ENCODE measurements at regions not wholly inside any gene's neighbourhood (a gene's known extent, or its start where the extent isn't known, plus 50 kb on each side); places are given as distances from the start of the nearest gene placed in this dataset.

DNA sequence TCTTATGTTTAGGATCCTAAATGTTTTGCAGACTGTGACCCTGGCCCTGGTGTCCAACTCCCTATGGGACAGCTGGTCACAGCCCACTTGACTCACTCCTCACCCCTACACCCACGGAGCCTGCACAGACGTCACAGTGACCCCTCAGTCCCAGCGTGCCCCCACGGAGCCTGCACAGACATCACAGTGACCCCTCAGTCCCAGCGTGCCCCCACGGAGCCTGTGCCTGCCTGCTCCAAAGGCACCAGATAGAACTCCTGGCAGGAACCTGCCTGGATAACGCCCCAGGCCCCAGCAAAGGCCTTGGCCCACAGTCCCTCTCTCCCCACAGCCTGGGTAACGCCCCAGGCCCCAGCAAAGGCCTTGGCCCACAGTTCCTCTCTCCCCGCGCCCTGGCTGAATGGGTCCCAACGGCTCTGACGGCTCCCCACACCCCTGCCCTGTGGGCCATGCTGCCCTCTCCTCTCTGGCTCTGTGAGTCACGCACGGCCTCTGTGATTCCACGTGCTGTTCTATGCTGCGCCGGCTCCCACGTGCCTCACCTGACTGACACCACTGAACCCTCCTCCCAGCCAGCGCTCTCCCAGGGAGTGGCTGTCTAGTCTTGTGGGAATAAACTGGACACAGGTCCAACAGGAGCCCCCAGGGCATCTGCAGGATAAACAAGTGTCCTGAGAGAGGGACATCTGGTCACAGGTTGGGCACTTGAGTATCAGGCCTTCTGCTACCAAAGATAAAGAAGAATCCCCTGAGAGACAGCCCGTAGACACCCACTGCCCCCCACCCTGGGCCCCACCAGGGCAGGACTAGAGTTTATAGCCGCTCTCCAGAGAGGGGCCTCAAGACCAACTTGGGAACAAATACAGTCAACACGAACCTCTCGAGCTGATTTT, 250.3 kb downstream of the BRD1 start:
- no peak overlapping the region for H3K4me2 ChIP-seq (ENCODE audit: low read depth, low read length, poor library complexity, severe bottlenecking)
- peaks cover 56% of the 10 kb centered on the region for H3K79me2 ChIP-seq (ENCODE audit: low read length)
- peaks cover 6% of the 10 kb centered on the region; the same call in 1 of the 2 replicates for H4K20me1 ChIP-seq (ENCODE audit: insufficient read depth, low read depth, low read length)
- H3K27me3 ChIP-seq (ENCODE audit: low read length) = no peaks in the 10 kb centered on the region
- H3K4me3 ChIP-seq (ENCODE audit: low read length) = no peak overlapping the region
- H3K9ac ChIP-seq (ENCODE audit: low read length) = no peak overlapping the region
- no peaks in the 10 kb centered on the region for H3K4me1 ChIP-seq (ENCODE audit: low read length)
- H3K27ac ChIP-seq (ENCODE audit: low read length) = no peak overlapping the region
- no peak overlapping the region for H2AFZ ChIP-seq (ENCODE audit: low read length)
- H3K36me3 ChIP-seq (ENCODE audit: insufficient read depth, low read length) = peaks cover 19% of the 10 kb centered on the region
- no peaks in the 10 kb centered on the region for H3K9me2 ChIP-seq (replicated peaks; ENCODE audit: insufficient read depth, low read length)
- H3K9me3 ChIP-seq (ENCODE audit: low read length) = peaks cover 21% of the 10 kb centered on the region
- no peak for DNase-seq

DNA sequence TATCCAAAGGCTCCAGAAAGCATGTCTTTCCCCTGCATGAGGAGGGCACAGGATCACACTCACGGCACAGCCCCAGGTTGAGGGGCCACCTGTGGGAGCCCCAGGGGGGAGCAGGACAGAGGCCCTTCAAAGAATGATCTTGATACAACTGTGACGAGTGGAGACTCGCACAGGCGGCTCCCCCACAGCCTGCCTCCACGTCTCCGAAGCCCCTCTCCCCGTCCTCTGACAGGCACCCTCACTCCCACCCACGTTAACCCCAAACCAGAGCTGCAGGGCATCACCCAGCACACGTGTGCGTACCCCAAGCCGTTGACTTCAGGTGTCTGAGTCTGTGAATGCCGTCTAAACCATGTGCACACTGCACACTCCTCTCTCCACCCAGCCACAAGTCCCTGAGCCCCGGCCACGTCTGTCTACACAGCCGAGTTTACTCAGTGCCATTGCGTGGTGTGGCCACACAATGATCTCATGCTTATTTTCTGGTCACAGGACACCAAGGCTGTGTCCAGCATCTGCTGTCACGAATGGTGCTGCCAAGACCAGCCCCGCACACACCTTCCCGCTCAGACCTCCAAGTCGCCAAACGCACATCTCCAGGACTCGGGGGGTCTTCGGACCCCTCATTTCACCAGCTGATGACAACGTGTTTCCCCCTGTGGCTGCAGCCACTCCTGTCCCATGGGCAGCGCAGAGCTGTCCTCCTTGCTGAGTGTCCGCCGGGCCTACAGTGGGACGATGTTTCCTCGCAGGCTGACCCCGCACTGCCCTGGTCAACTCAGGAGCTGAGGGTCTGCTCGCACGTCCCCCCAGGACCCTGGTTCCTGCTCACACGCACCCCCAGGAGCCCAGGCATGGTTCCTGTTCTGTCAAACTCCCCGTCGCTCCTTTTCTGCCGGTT, 251.2 kb downstream of the BRD1 start:
- no peaks in the 10 kb centered on the region for H3K9me2 ChIP-seq (replicated peaks; ENCODE audit: insufficient read depth, low read length)
- H3K36me3 ChIP-seq (ENCODE audit: insufficient read depth, low read length) = peaks cover 12% of the 10 kb centered on the region
- no peaks in the 10 kb centered on the region for H3K4me1 ChIP-seq (ENCODE audit: low read length)
- DNase-seq = no peak
- no peak overlapping the region for H3K9ac ChIP-seq (ENCODE audit: low read length)
- peaks cover 15% of the 10 kb centered on the region for H3K9me3 ChIP-seq (ENCODE audit: low read length)
- no peaks in the 10 kb centered on the region for H3K27me3 ChIP-seq (ENCODE audit: low read length)
- H3K4me3 ChIP-seq (ENCODE audit: low read length) = no peak overlapping the region
- H3K27ac ChIP-seq (ENCODE audit: low read length) = no peak overlapping the region
- H2AFZ ChIP-seq (ENCODE audit: low read length) = no peak overlapping the region
- H3K4me2 ChIP-seq (ENCODE audit: low read depth, low read length, poor library complexity, severe bottlenecking) = no peak overlapping the region
- H4K20me1 ChIP-seq (ENCODE audit: insufficient read depth, low read depth, low read length) = peaks cover 11% of the 10 kb centered on the region
- peaks cover 54% of the 10 kb centered on the region for H3K79me2 ChIP-seq (ENCODE audit: low read length)

DNA sequence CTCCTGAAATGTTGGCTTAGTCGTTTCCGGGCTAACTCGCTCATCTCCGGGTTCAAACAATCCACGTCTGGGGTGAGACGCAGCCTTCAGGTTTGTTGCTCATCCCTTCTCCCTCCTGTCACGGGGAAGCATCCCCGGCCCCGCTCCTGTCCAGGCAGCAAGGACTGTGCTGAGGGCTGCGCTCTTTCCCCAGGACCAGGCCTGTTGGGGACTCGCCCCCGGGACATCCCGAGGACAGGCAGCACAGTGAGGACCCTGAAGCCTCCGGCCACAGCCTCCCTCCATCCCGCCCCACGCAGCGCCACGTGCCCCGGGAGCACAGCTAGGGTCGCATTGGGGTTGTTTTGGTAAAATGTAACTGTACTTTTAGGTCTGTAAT, 252.0 kb downstream of the BRD1 start:
- H2AFZ ChIP-seq (ENCODE audit: low read length) = no peak overlapping the region
- H3K4me1 ChIP-seq (ENCODE audit: low read length) = no peaks in the 10 kb centered on the region
- no peak overlapping the region for H3K4me2 ChIP-seq (ENCODE audit: low read depth, low read length, poor library complexity, severe bottlenecking)
- H3K36me3 ChIP-seq (ENCODE audit: insufficient read depth, low read length) = peaks cover 6% of the 10 kb centered on the region
- no peak for DNase-seq
- no peak overlapping the region for H3K9ac ChIP-seq (ENCODE audit: low read length)
- no peaks in the 10 kb centered on the region for H3K9me2 ChIP-seq (replicated peaks; ENCODE audit: insufficient read depth, low read length)
- no peaks in the 10 kb centered on the region for H3K27me3 ChIP-seq (ENCODE audit: low read length)
- no peak overlapping the region for H3K27ac ChIP-seq (ENCODE audit: low read length)
- H3K79me2 ChIP-seq (ENCODE audit: low read length) = peaks cover 48% of the 10 kb centered on the region
- no peak overlapping the region for H3K4me3 ChIP-seq (ENCODE audit: low read length)
- peaks cover 7% of the 10 kb centered on the region for H3K9me3 ChIP-seq (ENCODE audit: low read length)
- H4K20me1 ChIP-seq (ENCODE audit: insufficient read depth, low read depth, low read length) = peaks cover 12% of the 10 kb centered on the region

DNA sequence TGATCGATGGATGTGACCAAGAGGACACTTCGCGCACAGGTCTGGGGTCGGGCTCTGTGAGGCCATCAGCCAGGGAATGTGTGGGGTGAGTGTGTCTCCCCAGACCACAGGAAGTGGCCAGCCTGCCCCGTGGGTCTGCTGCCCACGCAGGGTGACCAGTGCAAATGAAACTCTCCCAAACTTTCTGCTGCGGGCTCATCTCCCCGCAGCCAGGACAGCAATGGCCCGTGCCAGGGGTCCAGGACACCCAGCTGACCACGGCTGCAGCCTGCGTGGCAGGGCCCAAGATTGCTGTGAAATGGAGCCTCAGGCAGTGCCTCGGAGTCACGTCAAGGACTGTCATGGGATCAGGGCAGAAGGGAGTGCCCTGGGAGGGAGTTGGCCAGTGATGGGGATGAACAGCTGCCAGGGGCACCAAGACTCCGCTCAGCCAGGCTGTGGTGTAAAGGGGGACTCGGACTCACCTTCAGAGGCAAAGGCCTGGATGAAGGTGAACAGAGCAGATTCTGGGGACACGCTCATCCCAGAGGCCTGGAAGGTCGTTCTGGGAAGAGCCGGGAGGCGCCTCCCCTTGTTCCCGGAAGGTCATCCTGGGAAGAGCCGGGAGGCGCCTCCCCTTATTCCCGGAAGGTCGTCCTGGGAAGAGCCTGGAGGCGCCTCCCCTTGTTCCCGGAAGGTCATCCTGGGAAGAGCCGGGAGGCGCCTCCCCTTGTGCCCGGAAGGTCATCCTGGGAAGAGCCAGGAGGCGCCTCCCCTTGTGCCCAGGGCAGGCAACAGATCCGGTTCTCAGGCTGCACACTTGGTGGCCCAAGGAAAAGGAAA, 252.6 kb downstream of the BRD1 start:
- Histone ChIP-seq H3K27me3 (ENCODE audit: low read length) (no peaks in the 10 kb centered on the region), H3K4me1 (ENCODE audit: low read length) (no peaks in the 10 kb centered on the region), H3K79me2 (ENCODE audit: low read length) (peaks cover 42% of the 10 kb centered on the region), H3K36me3 (ENCODE audit: insufficient read depth, low read length) (no peaks in the 10 kb centered on the region), H3K9ac (ENCODE audit: low read length) (no peak overlapping the region), H4K20me1 (ENCODE audit: insufficient read depth, low read depth, low read length) (peaks cover 12% of the 10 kb centered on the region), H3K4me2 (ENCODE audit: low read depth, low read length, poor library complexity, severe bottlenecking) (no peak overlapping the region), H3K9me3 (ENCODE audit: low read length) (peaks cover under 1% of the 10 kb centered on the region), H3K9me2 (replicated peaks; ENCODE audit: insufficient read depth, low read length) (no peaks in the 10 kb centered on the region), H3K27ac (ENCODE audit: low read length) (no peak overlapping the region), H2AFZ (ENCODE audit: low read length) (no peak overlapping the region), H3K4me3 (ENCODE audit: low read length) (no peak overlapping the region)
- no peak for DNase-seq

DNA sequence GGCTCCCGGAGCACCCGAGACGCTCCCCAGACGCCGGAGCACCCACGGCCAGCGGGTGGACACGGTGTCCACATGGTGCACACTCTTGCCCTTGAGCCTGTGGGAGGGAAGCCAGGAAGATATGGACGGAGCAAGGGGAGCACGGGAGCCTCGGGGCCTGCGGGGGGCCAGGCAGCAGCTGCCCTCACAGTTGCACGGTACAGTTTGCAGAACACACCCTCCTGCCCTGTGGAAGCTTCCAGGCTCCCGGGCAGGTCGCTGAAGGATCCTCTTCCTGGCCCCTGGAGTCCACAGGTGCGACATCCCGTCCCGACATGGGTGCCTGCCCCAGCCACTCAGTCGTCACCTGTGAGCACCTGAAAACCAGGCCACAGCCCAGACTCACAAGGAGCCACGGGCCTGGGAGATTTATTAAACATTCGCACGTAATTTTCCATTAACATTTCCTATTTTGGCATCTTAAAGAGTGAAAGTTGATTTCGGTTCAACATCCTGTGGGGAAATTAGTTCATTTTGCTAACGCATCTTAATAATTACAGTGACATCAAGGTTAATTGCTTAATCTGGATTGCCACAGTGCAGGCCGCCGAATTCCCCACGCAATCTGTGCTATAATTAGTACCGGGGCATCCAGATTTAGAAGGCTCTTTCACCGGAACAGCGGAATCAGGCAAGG, 253.3 kb downstream of the BRD1 start:
- Histone ChIP-seq H3K9me2 (replicated peaks; ENCODE audit: insufficient read depth, low read length) (no peaks in the 10 kb centered on the region), H3K27ac (ENCODE audit: low read length) (no peak overlapping the region), H3K27me3 (ENCODE audit: low read length) (no peaks in the 10 kb centered on the region), H2AFZ (ENCODE audit: low read length) (no peak overlapping the region), H3K9ac (ENCODE audit: low read length) (no peak overlapping the region), H3K79me2 (ENCODE audit: low read length) (peaks cover 38% of the 10 kb centered on the region), H3K36me3 (ENCODE audit: insufficient read depth, low read length) (no peaks in the 10 kb centered on the region), H4K20me1 (ENCODE audit: insufficient read depth, low read depth, low read length) (peaks cover 12% of the 10 kb centered on the region), H3K9me3 (ENCODE audit: low read length) (no peaks in the 10 kb centered on the region), H3K4me3 (ENCODE audit: low read length) (no peak overlapping the region), H3K4me1 (ENCODE audit: low read length) (no peaks in the 10 kb centered on the region), H3K4me2 (ENCODE audit: low read depth, low read length, poor library complexity, severe bottlenecking) (no peak overlapping the region)
- no peak for DNase-seq

DNA sequence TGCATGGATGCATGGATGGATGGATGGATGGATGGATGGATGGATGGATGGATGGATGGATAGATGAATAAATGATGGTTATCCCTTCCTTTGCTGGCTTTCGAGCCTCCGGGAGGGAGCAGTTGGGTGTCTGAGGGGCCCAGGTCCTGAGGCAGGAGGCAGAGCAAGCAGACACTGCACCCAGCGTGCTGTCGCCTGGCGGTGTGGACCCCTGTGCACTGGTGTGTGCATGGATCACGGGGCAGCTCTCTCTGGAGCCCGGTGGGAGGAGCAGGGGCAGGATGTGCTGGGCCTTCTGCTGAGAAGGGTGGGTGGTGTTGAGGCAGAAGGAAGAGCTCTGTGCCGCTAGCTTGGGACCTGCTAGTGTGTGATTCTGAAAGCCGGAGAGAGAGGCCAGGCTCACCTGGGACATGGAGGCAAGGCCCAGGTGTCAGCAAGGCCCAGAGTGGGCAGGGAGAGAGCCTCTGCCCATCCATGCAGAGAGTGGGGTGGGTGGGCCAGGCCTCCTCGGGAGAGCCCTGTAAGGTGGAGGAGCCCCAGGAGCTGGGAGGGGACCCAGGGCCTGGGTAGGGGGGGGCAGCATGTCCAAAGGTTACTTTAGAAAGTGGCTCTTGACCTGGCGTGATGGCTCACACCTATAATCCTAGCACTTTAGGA, 254.4 kb downstream of the BRD1 start:
- no peaks in the 10 kb centered on the region for H3K27me3 ChIP-seq (ENCODE audit: low read length)
- no peak overlapping the region for H3K9ac ChIP-seq (ENCODE audit: low read length)
- no peak overlapping the region for H3K4me3 ChIP-seq (ENCODE audit: low read length)
- no peaks in the 10 kb centered on the region for H3K9me3 ChIP-seq (ENCODE audit: low read length)
- no peak overlapping the region for H3K27ac ChIP-seq (ENCODE audit: low read length)
- H3K4me2 ChIP-seq (ENCODE audit: low read depth, low read length, poor library complexity, severe bottlenecking) = no peak overlapping the region
- H3K36me3 ChIP-seq (ENCODE audit: insufficient read depth, low read length) = no peaks in the 10 kb centered on the region
- no peaks in the 10 kb centered on the region for H3K4me1 ChIP-seq (ENCODE audit: low read length)
- peaks cover 32% of the 10 kb centered on the region for H3K79me2 ChIP-seq (ENCODE audit: low read length)
- peaks cover 12% of the 10 kb centered on the region for H4K20me1 ChIP-seq (ENCODE audit: insufficient read depth, low read depth, low read length)
- no peak overlapping the region for H2AFZ ChIP-seq (ENCODE audit: low read length)
- no peaks in the 10 kb centered on the region for H3K9me2 ChIP-seq (replicated peaks; ENCODE audit: insufficient read depth, low read length)
- no peak for DNase-seq

DNA sequence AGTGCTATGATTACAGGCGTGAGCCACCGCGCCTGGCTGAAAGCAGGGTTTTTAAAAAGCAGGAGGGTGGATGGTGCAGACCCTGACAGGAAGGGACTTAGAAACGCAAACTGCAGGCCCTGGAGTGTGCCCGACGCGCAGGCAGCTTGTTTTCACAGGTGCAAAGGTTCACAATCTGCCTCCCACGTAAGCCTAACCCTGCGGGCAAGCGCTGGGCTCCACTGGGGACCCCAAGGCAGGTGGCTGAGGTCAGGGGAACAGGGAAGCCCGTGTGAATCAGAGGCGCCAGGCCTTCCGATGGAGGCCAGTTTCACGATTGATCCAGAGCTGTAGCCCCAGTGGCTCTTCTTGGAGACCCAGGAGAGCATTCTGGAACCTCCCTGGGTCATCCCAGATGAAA, 256.3 kb downstream of the BRD1 start:
- Histone ChIP-seq H3K27me3 (ENCODE audit: low read length) (no peaks in the 10 kb centered on the region), H3K9ac (ENCODE audit: low read length) (no peak overlapping the region), H4K20me1 (ENCODE audit: insufficient read depth, low read depth, low read length) (peaks cover 7% of the 10 kb centered on the region), H3K9me3 (ENCODE audit: low read length) (no peaks in the 10 kb centered on the region), H2AFZ (ENCODE audit: low read length) (no peak overlapping the region), H3K79me2 (ENCODE audit: low read length) (peaks cover 20% of the 10 kb centered on the region), H3K27ac (ENCODE audit: low read length) (no peak overlapping the region), H3K9me2 (replicated peaks; ENCODE audit: insufficient read depth, low read length) (no peaks in the 10 kb centered on the region), H3K36me3 (ENCODE audit: insufficient read depth, low read length) (no peaks in the 10 kb centered on the region), H3K4me1 (ENCODE audit: low read length) (no peaks in the 10 kb centered on the region), H3K4me3 (ENCODE audit: low read length) (no peak overlapping the region), H3K4me2 (ENCODE audit: low read depth, low read length, poor library complexity, severe bottlenecking) (no peak overlapping the region)
- DNase-seq = no peak

Measured in Karpas-422 (cell line).